HCT116 (cell line): ENCODE measurements at regions not wholly inside any gene's neighbourhood (a gene's known extent, or its start where the extent isn't known, plus 50 kb on each side); places are given as distances from the start of the nearest gene placed in this dataset.

Source experiments
- ATAC-seq: fragments of 200-7000 bp; cut with Tn5 transposase; 2 replicates; pipeline ENCODE4 v1.9.1; 2020; ENCODE audit warnings: mild to moderate bottlenecking, moderate library complexity
- BruUV-seq: library from RNA; stranded (reverse); fragments of 400-500 nt; replicated peaks from 2 replicates; lab custom pipeline; 2021; lab: Mats Ljungman, UMichigan
- CTCF ChIA-PET: fragments of 300-600 bp; sonication (Branson Sonifier 250); formaldehyde crosslinking; loops from one replicate; lab custom pipeline; 2021; ENCODE audit warnings: antibody characterized with exemption; lab: Charles Lee
- POLR2A ChIA-PET: fragments of 300-600, 350-600 bp; sonication (Branson Sonifier 250); formaldehyde crosslinking; loops from one replicate; lab custom pipeline; 2021; ENCODE audit warnings: antibody characterized with exemption; lab: Charles Lee
- RAD21 ChIA-PET, 2 experiments: fragments of 300-600 bp; sonication (Branson Sonifier 250); formaldehyde crosslinking; loops; one replicate each; lab custom pipeline; 2023; ENCODE audit warnings: low total read pairs in 2 of 2; ENCODE audit not compliant: uncharacterized antibody in 2 of 2, unreplicated experiment in 2 of 2, low non-redundant PET in 1 of 2; lab: Charles Lee
- DNase-seq: peaks from one replicate; pipeline ENCODE4 v3.0.0-alpha.2; 2010; ENCODE audit warnings: low read depth, low spot score
- H2AFZ ChIP-seq: fragments of 200-600 bp; shearing (Covaris generic), sonication (generic); 2 replicates; pipeline ENCODE4 v1.6.1; 2017; ENCODE audit warnings: low read depth, mixed run types, mixed read lengths, antibody characterized with exemption, low read length; ENCODE audit not compliant: poor library complexity, severe bottlenecking
- H3K27ac ChIP-seq: 2 replicates; pipeline ENCODE4 v1.5.1; 2012; ENCODE audit warnings: low read depth, low read length
- H3K27me3 ChIP-seq: fragments of 200-600 bp; sonication (generic); 2 replicates; pipeline ENCODE4 v1.6.1; 2016; ENCODE audit warnings: mixed run types, low read length, mixed read lengths; ENCODE audit not compliant: insufficient read depth
- H3K36me3 ChIP-seq, 2 experiments: fragments of 200-500 bp in 1 of 2; fragments of 200-600 bp in 1 of 2; sonication (Bioruptor generic) in 1 of 2; sonication (generic) in 1 of 2; 2 replicates each; pipeline versions ENCODE4 v1.5.1 to v1.6.1; 2014 to 2016; ENCODE audit warnings: low read length in 2 of 2, inconsistent platforms in 1 of 2, mixed read lengths in 1 of 2, mixed run types in 1 of 2; ENCODE audit not compliant: insufficient read depth in 2 of 2, control insufficient read depth in 1 of 2
- H3K4me1 ChIP-seq, 2 experiments: fragments of 200-600 bp in 1 of 2; sonication (generic) in 1 of 2; 2 replicates each; pipeline versions ENCODE4 v1.5.1 to v1.6.1; 2012 to 2017; ENCODE audit warnings: low read length in 2 of 2, inconsistent platforms in 1 of 2, mild to moderate bottlenecking in 1 of 2, mixed read lengths in 1 of 2, mixed run types in 1 of 2, moderate library complexity in 1 of 2; ENCODE audit not compliant: insufficient read depth in 2 of 2, control insufficient read depth in 1 of 2
- H3K4me2 ChIP-seq: fragments of 200-600 bp; sonication (generic); 2 replicates; pipeline ENCODE4 v1.6.1; 2017; ENCODE audit warnings: mixed run types, low read length, mixed read lengths
- H3K4me3 ChIP-seq, 2 experiments: fragments of 200-600 bp in 1 of 2; sonication (generic) in 1 of 2; replicated peaks in 1 of 2; 2 replicates each; pipeline ENCODE4 v1.5.1; 2011 to 2016; ENCODE audit warnings: low read length in 2 of 2, control low read depth in 1 of 2, low read depth in 1 of 2, mild to moderate bottlenecking in 1 of 2, mixed read lengths in 1 of 2, mixed run types in 1 of 2
- H3K79me2 ChIP-seq: fragments of 200-600 bp; sonication (generic); 2 replicates; pipeline ENCODE4 v1.6.1; 2017; ENCODE audit warnings: mild to moderate bottlenecking, mixed run types, low read length, moderate library complexity, mixed read lengths; ENCODE audit not compliant: insufficient read depth
- H3K9ac ChIP-seq: fragments of 200-600 bp; sonication (generic); 2 replicates; pipeline ENCODE4 v1.6.1; 2016; ENCODE audit warnings: low read length, mixed read lengths
- H3K9me2 ChIP-seq: fragments of 200-600 bp; sonication (generic), shearing (Covaris generic); 2 replicates; pipeline ENCODE4 v1.6.1; 2017; ENCODE audit warnings: mixed run types, mild to moderate bottlenecking, moderate library complexity; ENCODE audit not compliant: insufficient read depth
- H3K9me3 ChIP-seq, 2 experiments: fragments of 200-500 bp in 1 of 2; fragments of 200-600 bp in 1 of 2; sonication (Bioruptor generic) in 1 of 2; sonication (generic) in 1 of 2; 2 replicates each; pipeline ENCODE4 v1.6.1; 2014 to 2017; ENCODE audit warnings: low read length in 2 of 2, mixed read lengths in 2 of 2, inconsistent platforms in 1 of 2, low read depth in 1 of 2, mild to moderate bottlenecking in 1 of 2, mixed run types in 1 of 2, moderate library complexity in 1 of 2; ENCODE audit not compliant: control insufficient read depth in 1 of 2, insufficient read depth in 1 of 2
- H4K20me1 ChIP-seq: fragments of 200-600 bp; sonication (generic), shearing (Covaris generic); 2 replicates; pipeline ENCODE4 v1.6.1; 2017; ENCODE audit warnings: mixed run types, mild to moderate bottlenecking, moderate library complexity; ENCODE audit not compliant: insufficient read depth
- ATF3 ChIP-seq: IDR thresholded peaks from 2 replicates; pipeline ENCODE4 v1.6.1; 2012
- CBX3 ChIP-seq: IDR thresholded peaks from 2 replicates; pipeline ENCODE4 v1.6.1; 2012; ENCODE audit warnings: low read depth
- CEBPB ChIP-seq: IDR thresholded peaks from 2 replicates; pipeline ENCODE4 v1.6.1; 2012; ENCODE audit warnings: low read depth
- CTCF ChIP-seq, 3 experiments: fragments of 200-600 bp in 1 of 3; sonication (generic) in 1 of 3; IDR thresholded peaks in 2 of 3; conservative IDR thresholded peaks in 1 of 3; 2 replicates each; pipeline ENCODE4 v1.5.1; 2012 to 2017; ENCODE audit warnings: low read depth in 2 of 3, low read length in 2 of 3, antibody characterized with exemption in 1 of 3, borderline replicate concordance in 1 of 3, control low read depth in 1 of 3, mild to moderate bottlenecking in 1 of 3, mixed read lengths in 1 of 3, mixed run types in 1 of 3, moderate library complexity in 1 of 3; ENCODE audit not compliant: insufficient read depth in 1 of 3
- ELF1 ChIP-seq: IDR thresholded peaks from 2 replicates; pipeline ENCODE4 v1.6.1; 2012; ENCODE audit warnings: low read depth, borderline replicate concordance
- EZH2phosphoT487 ChIP-seq: fragments of 200-600 bp; IDR thresholded peaks from 2 replicates; pipeline ENCODE4 v1.6.1; 2018; ENCODE audit warnings: antibody characterized with exemption, borderline replicate concordance
- JUND ChIP-seq: IDR thresholded peaks from 2 replicates; pipeline ENCODE4 v1.6.1; 2012
- POLR2A ChIP-seq: IDR thresholded peaks from 2 replicates; pipeline ENCODE4 v1.7.0; 2011; ENCODE audit warnings: borderline replicate concordance; ENCODE audit not compliant: insufficient read depth, insufficient read length; ENCODE audit errors: extremely low read depth
- POLR2AphosphoS5 ChIP-seq: IDR thresholded peaks from 2 replicates; pipeline ENCODE4 v1.6.1; 2011; ENCODE audit warnings: mild to moderate bottlenecking, low read depth, low read length, moderate library complexity
- REST ChIP-seq: IDR thresholded peaks from 2 replicates; pipeline ENCODE4 v1.6.1; 2012; ENCODE audit warnings: low read depth
- SIN3A ChIP-seq: IDR thresholded peaks from 2 replicates; pipeline ENCODE4 v1.6.1; 2012; ENCODE audit warnings: low read depth
- SP1 ChIP-seq: IDR thresholded peaks from 2 replicates; pipeline ENCODE4 v1.6.1; 2012; ENCODE audit warnings: low read depth
- TCF7L2 ChIP-seq: IDR thresholded peaks from 2 replicates; pipeline ENCODE4 v1.7.0; 2011; ENCODE audit warnings: borderline replicate concordance, inconsistent platforms; ENCODE audit not compliant: insufficient read depth, insufficient read length; ENCODE audit errors: extremely low read depth
- YY1 ChIP-seq: IDR thresholded peaks from 2 replicates; pipeline ENCODE4 v1.6.1; 2011; ENCODE audit warnings: low read length, low read depth, moderate library complexity, mild to moderate bottlenecking; ENCODE audit not compliant: insufficient replicate concordance; ENCODE audit errors: extremely low read depth
- ZBTB33 ChIP-seq: IDR thresholded peaks from 2 replicates; pipeline ENCODE4 v1.6.1; 2011; ENCODE audit warnings: mild to moderate bottlenecking, low read length, moderate library complexity; ENCODE audit not compliant: insufficient replicate concordance; ENCODE audit errors: extremely low read depth
- ZFX ChIP-seq: fragments of 450-650 bp; IDR thresholded peaks from 2 replicates; pipeline ENCODE4 v1.6.1; 2017
- ZNF274 ChIP-seq: fragments of 200-500 bp; sonication (Bioruptor generic); IDR thresholded peaks from 2 replicates; pipeline ENCODE4 v1.6.1; 2014; ENCODE audit warnings: mild to moderate bottlenecking, low read depth, low read length, inconsistent platforms
- intact Hi-C: fragments of 100-400 bp; cut with micrococcal nuclease; formaldehyde crosslinking; loops from 2 replicates; pipeline ENCODE4 v1.10.0; 2022

- RAD21 ChIA-PET, result no interaction called here
- no peak for TF ChIP-seq ATF3
- no peak for TF ChIP-seq POLR2A
- TF ChIP-seq ZNF274, result no peak
- no peak for TF ChIP-seq SP1
- no peak for TF ChIP-seq ELF1
- no peak for TF ChIP-seq ZBTB33
- no peak for TF ChIP-seq EZH2phosphoT487
- TF ChIP-seq CEBPB, result no peak
- no peak for TF ChIP-seq CTCF (IDR thresholded peaks at IDR 0.05 in 2 of 3, conservative IDR thresholded peaks at IDR 0.05 in 1 of 3; ENCODE audit: borderline replicate concordance in 1 of 3, insufficient read depth in 1 of 3, low read depth in 2 of 3, low read length in 2 of 3)
- TF ChIP-seq TCF7L2, result no peak
- TF ChIP-seq POLR2AphosphoS5, result no peak
- TF ChIP-seq YY1, result no peak
- TF ChIP-seq SIN3A, result no peak
- no peak for TF ChIP-seq CBX3
- TF ChIP-seq REST, result no peak
- TF ChIP-seq JUND, result no peak
- no peak for TF ChIP-seq ZFX
- no peaks in the 10 kb centered on the region for H3K9me3 ChIP-seq
- H4K20me1 ChIP-seq, result no peaks in the 10 kb centered on the region
- intact Hi-C loops, result no loop called here
- no peak overlapping the region for H2AFZ ChIP-seq
- BruUV-seq, result no TSS peak
- no peaks in the 10 kb centered on the region for H3K36me3 ChIP-seq
- no peaks in the 10 kb centered on the region for H3K79me2 ChIP-seq
- no peak for DNase-seq
- CTCF ChIA-PET, result no interaction called here
- no peak overlapping the region for H3K27ac ChIP-seq
- H3K4me1 ChIP-seq, result no peaks in the 10 kb centered on the region
- no peak overlapping the region for H3K4me2 ChIP-seq
- H3K4me3 ChIP-seq, result no peak overlapping the region
- no peaks in the 10 kb centered on the region for H3K9me2 ChIP-seq
- no peaks in the 10 kb centered on the region for H3K27me3 ChIP-seq
- POLR2A ChIA-PET, result no interaction called here
- no peak overlapping the region for H3K9ac ChIP-seq
- no peak for ATAC-seq
Measured at GRCh38 chr2:9124231-9124741, 82.3 kb upstream of the ASAP2 start.
